Spleen (tissue), 11 donors: ENCODE measurements at regions not wholly inside any gene's neighbourhood (a gene's known extent, or its start where the extent isn't known, plus 50 kb on each side); places are given as distances from the start of the nearest gene placed in this dataset.

Source experiments
- DNase-seq: peaks from one replicate; pipeline ENCODE4 v3.0.0-alpha.2; 2020
- H3K27ac ChIP-seq, 8 donors: fragments of 200-600 bp; sonication (generic) in 7 of 8; 1 replicate in 4 of 8; 2 replicates in 4 of 8; pipeline versions ENCODE4 v1.5.0 to v1.8.0; 2016 to 2021; ENCODE audit warnings: inconsistent platforms in 4 of 8, mild to moderate bottlenecking in 4 of 8, moderate library complexity in 1 of 8
- H3K27me3 ChIP-seq, 7 donors: fragments of 200-600 bp; sonication (generic) in 6 of 7; replicated peaks in 1 of 7; 1 replicate in 4 of 7; 2 replicates in 3 of 7; pipeline versions ENCODE4 v1.5.0 to v1.8.0; 2016 to 2021; ENCODE audit warnings: inconsistent platforms in 3 of 7, mild to moderate bottlenecking in 1 of 7
- H3K36me3 ChIP-seq, 6 donors: fragments of 200-600 bp; sonication (generic) in 5 of 6; 1 replicate in 4 of 6; 2 replicates in 2 of 6; pipeline versions ENCODE4 v1.5.0 to v1.8.0; 2016 to 2021; ENCODE audit warnings: inconsistent platforms in 2 of 6
- H3K4me1 ChIP-seq, 6 donors: fragments of 200-600 bp; sonication (generic) in 5 of 6; 1 replicate in 3 of 6; 2 replicates in 3 of 6; pipeline versions ENCODE4 v1.5.0 to v1.8.0; 2016 to 2021; ENCODE audit warnings: inconsistent platforms in 3 of 6
- H3K4me3 ChIP-seq, 8 donors: fragments of 200-600 bp; sonication (generic) in 7 of 8; 1 replicate in 4 of 8; 2 replicates in 4 of 8; pipeline versions ENCODE4 v1.5.0 to v1.8.0; 2016 to 2021; ENCODE audit warnings: inconsistent platforms in 4 of 8, mild to moderate bottlenecking in 4 of 8, moderate library complexity in 2 of 8
- H3K9me3 ChIP-seq, 8 donors: fragments of 200-600 bp; sonication (generic) in 7 of 8; 1 replicate in 4 of 8; 2 replicates in 4 of 8; pipeline versions ENCODE4 v1.5.0 to v1.8.0; 2016 to 2021; ENCODE audit warnings: inconsistent platforms in 4 of 8
- POLR2A ChIP-seq, 3 donors: fragments of 450-650 bp; IDR thresholded peaks; one replicate each; pipeline ENCODE4 v1.5.1; 2017; ENCODE audit warnings: antibody characterized with exemption in 3 of 3, mild to moderate bottlenecking in 1 of 3
- POLR2AphosphoS5 ChIP-seq, 3 donors: sonication (generic); formaldehyde crosslinking; IDR thresholded peaks; one replicate each; pipeline ENCODE4 v1.5.1; 2017; ENCODE audit warnings: antibody characterized with exemption in 3 of 3
- WGBS, 5 donors: extraction: QIAGEN DNeasy Blood & Tissue Kit in 3 of 5; methylation state at CpG; one replicate each; pipeline versions ENCODE4 v1.1.5 to v1.1.7; 2013 to 2018; 5-methylcytosine and 5-hydroxymethylcytosine counted together
- intact Hi-C: fragments of 100-400 bp; cut with DNase I; formaldehyde crosslinking; loops from one replicate; pipeline ENCODE4 v1.15.0; 2023; ENCODE audit warnings: low total_unique reads
- TF ChIP-seq, protein P1 (sequence below), 11 experiments: fragments of 200-600 bp in 7 of 11; fragments of 450-650 bp in 4 of 11; sonication (generic) in 4 of 11; IDR thresholded peaks in 8 of 11; conservative IDR thresholded peaks in 3 of 11; 1 replicate in 7 of 11; 2 replicates in 4 of 11; pipeline versions ENCODE4 v1.4.0 to v1.8.0; 2016 to 2021; ENCODE audit warnings: antibody characterized with exemption in 11 of 11, inconsistent platforms in 4 of 11, mild to moderate bottlenecking in 1 of 11
- donor health status: healthy with polysubstance abuse.
- donor health status: DM: no; HTN: no; CAD: no; lungs with moderate emphysema.
- donor health status: DM: no; HTN: no; CAD: no.
- donor health status: Bipolar disorder and iron deficiency.
- donor health status: healthy.
- donor health status: DM: no; HTN: no; CAD: no.
- donor health status: DM: yes; HTN: yes; CAD: no.

DNA sequence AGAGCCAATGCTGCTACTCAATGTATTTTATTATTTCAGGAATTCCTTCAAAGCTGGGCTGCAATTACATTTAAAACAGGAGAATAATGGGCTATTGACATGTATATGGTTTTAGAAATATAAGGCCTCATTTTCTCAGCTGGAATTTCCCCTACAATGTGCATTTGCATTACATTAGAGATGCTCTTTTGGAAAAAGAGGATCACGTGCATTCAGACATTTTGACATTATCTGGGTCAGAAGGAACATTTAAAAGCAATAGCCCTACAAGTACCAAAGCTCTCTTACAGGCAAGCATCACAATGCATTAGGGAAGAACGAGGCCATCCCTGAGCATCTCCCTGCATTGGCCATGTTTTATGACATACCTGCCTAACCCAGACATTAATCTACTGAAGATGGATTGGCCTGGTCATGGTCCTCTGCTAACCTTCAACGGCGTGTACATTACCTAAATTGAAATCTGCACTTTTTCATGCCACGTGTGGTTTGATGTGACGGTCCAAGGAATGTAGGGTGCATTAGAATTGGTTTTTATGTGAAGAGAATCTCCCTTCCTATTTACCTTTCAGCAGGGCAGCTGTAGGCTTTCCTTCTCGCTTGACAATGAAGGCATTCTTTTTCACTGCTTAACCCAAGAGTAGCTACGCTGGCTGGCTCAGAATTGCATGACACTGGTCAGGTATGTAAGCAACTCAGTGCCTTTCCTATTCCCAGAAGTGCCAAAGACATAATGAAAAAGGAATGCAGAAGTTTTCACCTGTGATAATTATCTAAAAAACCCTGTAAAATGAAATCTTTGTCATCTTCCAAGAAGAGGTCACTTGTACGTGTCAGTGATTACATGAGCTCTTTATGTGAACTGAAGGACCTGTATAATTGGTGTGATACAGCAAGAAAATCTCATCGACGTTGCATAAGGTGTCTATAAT is 212.3 kb upstream of the MPDZ start:
- H3K36me3 ChIP-seq, result no peaks in the 10 kb centered on the region
- WGBS, 5 donors, result 76 to 85% (median 79%) methylated on average over 11 of the region's 11 CpGs
- no peaks in the 10 kb centered on the region for H3K27me3 ChIP-seq
- no peak overlapping the region for H3K27ac ChIP-seq
- H3K9me3 ChIP-seq, result peaks cover 0 to 7% (median 0%) of the 10 kb centered on the region in 8 donors
- intact Hi-C loops, result no loop called here
- H3K4me3 ChIP-seq, result no peak overlapping the region
- no peak for DNase-seq
- TF ChIP-seq POLR2AphosphoS5 (IDR thresholded peaks at IDR 0.05) (no peak), POLR2A (IDR thresholded peaks at IDR 0.05) (no peak)
- TF ChIP-seq, protein P1, sequence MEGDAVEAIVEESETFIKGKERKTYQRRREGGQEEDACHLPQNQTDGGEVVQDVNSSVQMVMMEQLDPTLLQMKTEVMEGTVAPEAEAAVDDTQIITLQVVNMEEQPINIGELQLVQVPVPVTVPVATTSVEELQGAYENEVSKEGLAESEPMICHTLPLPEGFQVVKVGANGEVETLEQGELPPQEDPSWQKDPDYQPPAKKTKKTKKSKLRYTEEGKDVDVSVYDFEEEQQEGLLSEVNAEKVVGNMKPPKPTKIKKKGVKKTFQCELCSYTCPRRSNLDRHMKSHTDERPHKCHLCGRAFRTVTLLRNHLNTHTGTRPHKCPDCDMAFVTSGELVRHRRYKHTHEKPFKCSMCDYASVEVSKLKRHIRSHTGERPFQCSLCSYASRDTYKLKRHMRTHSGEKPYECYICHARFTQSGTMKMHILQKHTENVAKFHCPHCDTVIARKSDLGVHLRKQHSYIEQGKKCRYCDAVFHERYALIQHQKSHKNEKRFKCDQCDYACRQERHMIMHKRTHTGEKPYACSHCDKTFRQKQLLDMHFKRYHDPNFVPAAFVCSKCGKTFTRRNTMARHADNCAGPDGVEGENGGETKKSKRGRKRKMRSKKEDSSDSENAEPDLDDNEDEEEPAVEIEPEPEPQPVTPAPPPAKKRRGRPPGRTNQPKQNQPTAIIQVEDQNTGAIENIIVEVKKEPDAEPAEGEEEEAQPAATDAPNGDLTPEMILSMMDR (IDR thresholded peaks at IDR 0.05 in 8 of 11, conservative IDR thresholded peaks at IDR 0.05 in 3 of 11), result no peak
- no peaks in the 10 kb centered on the region for H3K4me1 ChIP-seq

DNA sequence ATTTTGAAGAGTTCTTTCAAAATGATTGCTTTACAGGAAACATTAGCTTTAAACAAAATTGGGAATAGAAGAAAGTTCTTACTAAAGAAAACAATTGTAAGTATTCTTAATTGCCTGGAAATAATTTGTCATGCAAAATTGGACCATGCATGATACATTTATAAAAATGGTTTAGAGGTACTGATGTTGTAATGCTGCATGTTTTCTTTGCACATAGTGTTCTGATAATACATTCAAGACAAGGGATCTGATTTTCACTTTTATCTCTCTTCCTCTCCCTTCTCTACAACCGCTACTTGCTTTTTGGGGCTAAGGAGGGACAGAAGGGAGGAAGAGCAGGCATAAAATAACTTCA is 211.6 kb upstream of the MPDZ start:
- no peaks in the 10 kb centered on the region for H3K36me3 ChIP-seq
- WGBS, 5 donors, result 67 to 93% (median 71%) methylated on average over 1 of the region's 1 CpG
- intact Hi-C loops, result no loop called here
- H3K4me3 ChIP-seq, result no peak overlapping the region
- no peak for DNase-seq
- H3K4me1 ChIP-seq, result no peaks in the 10 kb centered on the region
- no peak for TF ChIP-seq POLR2A (IDR thresholded peaks at IDR 0.05)
- TF ChIP-seq POLR2AphosphoS5 (IDR thresholded peaks at IDR 0.05), result no peak
- TF ChIP-seq, protein P1 (IDR thresholded peaks at IDR 0.05 in 8 of 11, conservative IDR thresholded peaks at IDR 0.05 in 3 of 11), result no peak
- H3K27ac ChIP-seq, result no peak overlapping the region
- peaks cover 0 to 7% (median 0%) of the 10 kb centered on the region in 8 donors for H3K9me3 ChIP-seq
- no peaks in the 10 kb centered on the region for H3K27me3 ChIP-seq

DNA sequence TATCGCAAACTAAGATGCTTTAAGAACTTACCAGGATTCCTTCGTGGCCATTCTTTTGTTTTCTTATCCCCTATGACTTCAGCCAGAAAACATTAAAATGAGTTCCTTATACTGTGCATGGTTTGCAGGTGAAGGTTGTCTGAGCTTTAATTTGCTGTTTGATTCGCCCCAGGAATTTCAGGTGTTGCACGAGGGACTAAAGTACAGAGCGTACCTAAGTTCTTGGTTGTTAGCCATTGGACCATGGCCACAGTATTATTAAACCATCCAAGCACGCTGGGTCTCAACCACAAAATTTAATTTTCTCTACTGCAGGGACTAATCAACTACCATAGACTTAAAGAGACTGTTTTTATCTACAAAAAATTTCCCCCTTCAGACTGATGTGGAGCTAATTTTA is 208.4 kb upstream of the MPDZ start:
- Histone ChIP-seq H3K27me3 (no peaks in the 10 kb centered on the region), H3K9me3 (no peaks in the 10 kb centered on the region), H3K4me3 (no peak overlapping the region), H3K36me3 (no peaks in the 10 kb centered on the region), H3K4me1 (no peaks in the 10 kb centered on the region), H3K27ac (no peak overlapping the region)
- 82 to 93% (median 85%) methylated on average over 6 of the region's 6 CpGs for WGBS, 5 donors
- no peak for DNase-seq
- intact Hi-C loops, result no loop called here
- TF ChIP-seq POLR2AphosphoS5 (IDR thresholded peaks at IDR 0.05) (no peak), POLR2A (IDR thresholded peaks at IDR 0.05) (no peak)
- TF ChIP-seq, protein P1 (IDR thresholded peaks at IDR 0.05 in 8 of 11, conservative IDR thresholded peaks at IDR 0.05 in 3 of 11), result no peak

DNA sequence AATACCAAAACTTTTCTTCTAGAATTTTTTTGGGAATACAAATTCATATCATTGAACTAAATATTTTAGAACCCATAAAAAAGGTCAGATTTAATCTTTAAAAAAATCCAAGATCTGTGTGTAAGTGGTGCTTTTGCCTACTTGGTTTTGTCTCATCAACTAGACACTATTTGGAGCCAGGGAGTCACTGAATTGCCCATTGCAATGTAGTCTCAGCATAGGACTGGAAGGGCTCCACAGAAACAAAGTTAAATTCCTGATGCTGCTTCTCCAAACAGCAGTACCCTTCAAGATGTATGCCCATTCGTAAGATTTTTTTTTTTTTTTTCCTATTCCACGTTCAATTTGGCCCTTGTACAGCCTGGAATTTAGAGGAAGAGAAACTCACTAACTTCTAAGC is 208.0 kb upstream of the MPDZ start:
- intact Hi-C loops, result no loop called here
- H3K4me3 ChIP-seq, result no peak overlapping the region
- DNase-seq, result no peak
- no peak for TF ChIP-seq POLR2AphosphoS5 (IDR thresholded peaks at IDR 0.05)
- TF ChIP-seq, protein P1 (IDR thresholded peaks at IDR 0.05 in 8 of 11, conservative IDR thresholded peaks at IDR 0.05 in 3 of 11), result no peak
- TF ChIP-seq POLR2A (IDR thresholded peaks at IDR 0.05), result no peak
- 58 to 80% (median 71%) methylated on average over 2 of the region's 2 CpGs for WGBS, 5 donors
- no peak overlapping the region for H3K27ac ChIP-seq
- no peaks in the 10 kb centered on the region for H3K9me3 ChIP-seq
- no peaks in the 10 kb centered on the region for H3K36me3 ChIP-seq
- H3K27me3 ChIP-seq, result no peaks in the 10 kb centered on the region
- no peaks in the 10 kb centered on the region for H3K4me1 ChIP-seq
